Ureter (tissue), 1 donor: ENCODE measurements at regions not wholly inside any gene's neighbourhood (a gene's known extent, or its start where the extent isn't known, plus 50 kb on each side); places are given as distances from the start of the nearest gene placed in this dataset.

Experiments
- DNase-seq: peaks from one replicate; pipeline ENCODE4 v3.0.0-alpha.2; 2020; ENCODE audit warnings: low spot score
- donor health status: DM: yes; HTN: yes; CAD: no.

GRCh38 chr12:94815958-94816357, 165.6 kb upstream of the TMCC3 start:
- no peak for DNase-seq

GRCh38 chr12:94815450-94815849, 165.1 kb upstream of the TMCC3 start:
- no peak for DNase-seq

- no peak for DNase-seq
These were observed 163.0 kb upstream of the TMCC3 start for GRCh38 chr12:94813314-94813713.

- no peak for DNase-seq
These were observed 162.0 kb upstream of the TMCC3 start for GRCh38 chr12:94812345-94812744.

GRCh38 chr12:94811611-94812010, 161.3 kb upstream of the TMCC3 start:
- no peak for DNase-seq

GRCh38 chr12:94807951-94808350, 157.6 kb upstream of the TMCC3 start:
- no peak for DNase-seq

- no peak for DNase-seq
These were observed 156.3 kb upstream of the TMCC3 start for GRCh38 chr12:94806617-94807016.

- DNase-seq: no peak
These were observed 155.6 kb upstream of the TMCC3 start for GRCh38 chr12:94805749-94806529.

- DNase-seq: no peak
These were observed 153.6 kb upstream of the TMCC3 start for GRCh38 chr12:94803939-94804338.

GRCh38 chr12:94802796-94803195, 152.4 kb upstream of the TMCC3 start:
- DNase-seq: no peak

GRCh38 chr12:94801745-94802144, 151.4 kb upstream of the TMCC3 start:
- no peak for DNase-seq

GRCh38 chr12:94799136-94799535, 148.8 kb upstream of the TMCC3 start:
- DNase-seq: no peak

- DNase-seq: no peak
These were observed 147.8 kb upstream of the TMCC3 start for GRCh38 chr12:94798113-94798512.

- DNase-seq: no peak
These were observed 145.2 kb upstream of the TMCC3 start for GRCh38 chr12:94795520-94795919.

- DNase-seq: no peak
These were observed 144.7 kb upstream of the TMCC3 start for GRCh38 chr12:94795044-94795443.

GRCh38 chr12:94793191-94793595, 142.8 kb upstream of the TMCC3 start:
- DNase-seq: no peak

GRCh38 chr12:94792693-94793092, 142.3 kb upstream of the TMCC3 start:
- no peak for DNase-seq

- no peak for DNase-seq
These were observed 141.6 kb upstream of the TMCC3 start for GRCh38 chr12:94791933-94792332.

- no peak for DNase-seq
These were observed 140.5 kb upstream of the TMCC3 start for GRCh38 chr12:94790825-94791224.

- DNase-seq: no peak
These were observed 140.0 kb upstream of the TMCC3 start for GRCh38 chr12:94790370-94790769.

GRCh38 chr12:94789510-94790225, 139.3 kb upstream of the TMCC3 start:
- DNase-seq: no peak

GRCh38 chr12:94788298-94788697, 137.9 kb upstream of the TMCC3 start:
- no peak for DNase-seq

- no peak for DNase-seq
These were observed 136.5 kb upstream of the TMCC3 start for GRCh38 chr12:94786906-94787305.
